ENCODE measurements at regions not wholly inside any gene's neighbourhood (a gene's known extent, or its start where the extent isn't known, plus 50 kb on each side); places are given as distances from the start of the nearest gene placed in this dataset.
"Not testable (repeated sequence)": the region's sequence is repeated elsewhere in the genome, so short reads cannot be mapped to it uniquely, and the experiment has no call there.

GRCh38 chr2:39897273-39897672, 118.2 kb upstream of the THUMPD2 start:
- Mint-ChIP-seq H3K27ac (no peak overlapping the region), H3K4me1 (no peaks in the 10 kb centered on the region), H3K36me3 (no peaks in the 10 kb centered on the region), H3K9me3 (no peaks in the 10 kb centered on the region), H3K27me3 (peaks cover 2% of the 10 kb centered on the region), H3K4me3 (no peak overlapping the region)
- ATAC-seq (ENCODE audit: low read depth) (no peak), DNase-seq (ENCODE audit: low spot score in 2 of 2) (no peak)

- Mint-ChIP-seq H3K36me3 (no peaks in the 10 kb centered on the region), H3K4me1 (no peaks in the 10 kb centered on the region), H3K27ac (no peak overlapping the region), H3K27me3 (no peaks in the 10 kb centered on the region), H3K4me3 (no peak overlapping the region), H3K9me3 (no peaks in the 10 kb centered on the region)
- no peak for ATAC-seq (ENCODE audit: low read depth)
- no peak for DNase-seq (ENCODE audit: low spot score in 2 of 2)
Measured at GRCh38 chr2:39894082-39894481, 115.0 kb upstream of the THUMPD2 start.

GRCh38 chr2:39893616-39894015, 114.6 kb upstream of the THUMPD2 start:
- DNase-seq (ENCODE audit: low spot score in 2 of 2) (no peak), ATAC-seq (ENCODE audit: low read depth) (no peak)
- H3K27ac Mint-ChIP-seq: no peak overlapping the region
- H3K9me3 Mint-ChIP-seq: no peaks in the 10 kb centered on the region
- H3K4me3 Mint-ChIP-seq: no peak overlapping the region
- no peaks in the 10 kb centered on the region for H3K4me1 Mint-ChIP-seq
- no peaks in the 10 kb centered on the region for H3K27me3 Mint-ChIP-seq
- H3K36me3 Mint-ChIP-seq: no peaks in the 10 kb centered on the region

GRCh38 chr2:39881948-39882347, 102.9 kb upstream of the THUMPD2 start:
- no peak for DNase-seq (ENCODE audit: low spot score in 2 of 2)
- H3K27me3 Mint-ChIP-seq: peaks cover 6% of the 10 kb centered on the region
- no peak overlapping the region for H3K4me3 Mint-ChIP-seq
- ATAC-seq (ENCODE audit: low read depth): no peak
- H3K27ac Mint-ChIP-seq: no peak overlapping the region
- H3K9me3 Mint-ChIP-seq: peaks cover 5% of the 10 kb centered on the region
- H3K4me1 Mint-ChIP-seq: no peaks in the 10 kb centered on the region
- no peaks in the 10 kb centered on the region for H3K36me3 Mint-ChIP-seq

- no peak for ATAC-seq (ENCODE audit: low read depth)
- no peak for DNase-seq (ENCODE audit: low spot score in 2 of 2)
- H3K9me3 Mint-ChIP-seq: peaks cover 5% of the 10 kb centered on the region
- no peaks in the 10 kb centered on the region for H3K4me1 Mint-ChIP-seq
- no peak overlapping the region for H3K4me3 Mint-ChIP-seq
- H3K27me3 Mint-ChIP-seq: peaks cover 6% of the 10 kb centered on the region
- no peak overlapping the region for H3K27ac Mint-ChIP-seq
- no peaks in the 10 kb centered on the region for H3K36me3 Mint-ChIP-seq
Measured at GRCh38 chr2:39881494-39881893, 102.4 kb upstream of the THUMPD2 start.

- not testable (repeated sequence) for H3K27me3 Mint-ChIP-seq; H3K4me1 Mint-ChIP-seq; DNase-seq (ENCODE audit: low spot score in 2 of 2); H3K36me3 Mint-ChIP-seq; H3K4me3 Mint-ChIP-seq; H3K27ac Mint-ChIP-seq; ATAC-seq (ENCODE audit: low read depth); H3K9me3 Mint-ChIP-seq
Measured at GRCh38 chr2:39879001-39879400, 99.9 kb upstream of the THUMPD2 start.

- Mint-ChIP-seq H3K36me3 (no peaks in the 10 kb centered on the region), H3K9me3 (peaks cover 5% of the 10 kb centered on the region), H3K4me3 (no peak overlapping the region), H3K4me1 (no peaks in the 10 kb centered on the region), H3K27ac (no peak overlapping the region), H3K27me3 (peaks cover 2% of the 10 kb centered on the region)
- DNase-seq (ENCODE audit: low spot score in 2 of 2) (no peak), ATAC-seq (ENCODE audit: low read depth) (no peak)
Measured at GRCh38 chr2:39875914-39876267, 96.8 kb upstream of the THUMPD2 start.

DNA sequence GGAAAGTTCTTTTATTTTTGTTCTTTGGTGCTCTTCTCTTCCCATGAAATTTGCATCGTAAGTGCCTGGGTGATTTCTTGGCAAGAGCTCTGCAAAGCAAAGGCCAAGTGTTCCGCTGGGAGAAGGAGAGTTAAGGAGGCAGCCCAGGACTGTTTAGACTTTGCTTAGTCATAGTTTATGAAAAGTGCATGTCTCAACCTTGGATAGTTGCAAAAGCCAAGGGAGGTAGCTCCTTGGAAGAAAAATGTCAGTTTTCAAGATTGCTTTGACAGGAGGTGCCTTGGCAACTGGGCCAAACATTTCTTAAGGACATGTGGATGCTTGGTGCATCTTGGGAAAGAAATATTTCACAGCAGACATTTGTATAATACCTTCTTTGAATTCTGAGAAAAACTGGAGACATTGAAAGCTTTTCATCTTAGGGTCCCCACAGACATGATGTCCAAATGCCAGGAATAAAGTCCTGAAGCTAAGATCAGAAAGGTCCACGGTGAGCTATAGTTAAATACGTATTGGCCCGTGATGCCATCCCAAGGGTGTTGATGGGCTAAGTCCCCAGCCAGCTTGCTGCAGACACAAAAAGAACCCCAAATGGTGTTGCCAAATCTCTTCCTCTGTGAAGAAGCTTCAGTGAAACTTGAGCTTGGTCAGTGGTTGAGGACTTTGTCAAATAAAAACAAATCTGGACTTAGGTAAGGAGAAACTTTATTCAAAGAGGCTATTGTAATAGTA, 96.3 kb upstream of the THUMPD2 start:
- Mint-ChIP-seq H3K4me1 (no peaks in the 10 kb centered on the region), H3K27ac (no peak overlapping the region), H3K27me3 (peaks cover 2% of the 10 kb centered on the region), H3K36me3 (no peaks in the 10 kb centered on the region), H3K9me3 (peaks cover 3% of the 10 kb centered on the region), H3K4me3 (no peak overlapping the region)
- ATAC-seq (ENCODE audit: low read depth): no peak
- no peak for DNase-seq (ENCODE audit: low spot score in 2 of 2)

GRCh38 chr2:39874236-39874635, 95.2 kb upstream of the THUMPD2 start:
- DNase-seq (ENCODE audit: low spot score in 2 of 2) (no peak), ATAC-seq (ENCODE audit: low read depth) (no peak)
- H3K27ac Mint-ChIP-seq: no peak overlapping the region
- peaks cover 2% of the 10 kb centered on the region for H3K27me3 Mint-ChIP-seq
- H3K9me3 Mint-ChIP-seq: peaks cover 3% of the 10 kb centered on the region
- H3K4me3 Mint-ChIP-seq: no peak overlapping the region
- no peaks in the 10 kb centered on the region for H3K4me1 Mint-ChIP-seq
- no peaks in the 10 kb centered on the region for H3K36me3 Mint-ChIP-seq

DNA sequence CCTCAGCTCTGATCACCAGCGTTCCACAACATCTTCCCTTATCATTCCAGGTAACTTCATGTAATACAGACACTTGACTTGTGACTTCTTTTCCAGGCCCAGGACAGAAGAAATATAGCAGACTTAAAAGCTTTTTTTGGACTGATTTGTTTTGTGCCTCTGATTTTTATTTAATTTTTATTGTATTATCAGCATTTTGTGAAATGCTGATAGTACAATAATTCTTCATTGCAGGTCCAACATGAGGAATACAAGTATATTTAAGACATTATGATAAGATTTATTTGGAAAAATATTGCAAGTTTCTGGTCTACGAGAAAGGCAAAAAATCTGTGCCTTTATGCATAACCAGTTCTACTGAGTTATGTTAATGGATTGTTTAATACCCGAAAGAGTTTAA, 94.5 kb upstream of the THUMPD2 start:
- Mint-ChIP-seq H3K4me1 (no peaks in the 10 kb centered on the region), H3K27me3 (peaks cover 4% of the 10 kb centered on the region), H3K36me3 (no peaks in the 10 kb centered on the region), H3K27ac (no peak overlapping the region), H3K4me3 (no peak overlapping the region), H3K9me3 (no peaks in the 10 kb centered on the region)
- no peak for ATAC-seq (ENCODE audit: low read depth)
- no peak for DNase-seq (ENCODE audit: low spot score in 2 of 2)

GRCh38 chr2:39872748-39873147, 93.7 kb upstream of the THUMPD2 start:
- peaks cover 4% of the 10 kb centered on the region for H3K27me3 Mint-ChIP-seq
- no peaks in the 10 kb centered on the region for H3K36me3 Mint-ChIP-seq
- ATAC-seq (ENCODE audit: low read depth): no peak
- H3K4me1 Mint-ChIP-seq: no peaks in the 10 kb centered on the region
- H3K27ac Mint-ChIP-seq: no peak overlapping the region
- no peaks in the 10 kb centered on the region for H3K9me3 Mint-ChIP-seq
- no peak overlapping the region for H3K4me3 Mint-ChIP-seq
- no peak for DNase-seq (ENCODE audit: low spot score in 2 of 2)

DNA sequence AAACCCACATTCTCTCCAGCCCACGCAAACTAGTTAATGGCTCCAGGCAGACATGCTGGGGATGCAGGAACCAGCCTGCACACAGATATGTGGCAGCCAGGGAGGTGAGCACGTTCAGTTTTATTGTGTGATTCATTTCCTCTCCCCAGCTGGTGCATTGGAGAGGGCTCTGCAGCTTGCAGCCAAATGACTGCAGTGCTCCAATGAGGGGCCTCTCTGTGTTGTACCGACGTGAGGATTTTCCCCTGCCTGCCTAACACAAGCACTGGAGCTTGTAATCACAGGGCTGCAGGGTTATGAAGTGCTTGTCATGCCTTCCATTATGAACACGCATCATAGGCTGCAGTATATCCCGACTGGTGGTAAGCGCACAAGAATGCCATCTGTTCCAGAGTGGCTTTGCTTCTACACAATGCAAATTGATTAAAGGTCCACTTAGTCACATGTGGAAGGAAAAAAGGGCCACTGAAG, 92.3 kb upstream of the THUMPD2 start:
- Mint-ChIP-seq H3K4me1 (no peaks in the 10 kb centered on the region), H3K27ac (no peak overlapping the region), H3K27me3 (peaks cover 2% of the 10 kb centered on the region), H3K36me3 (no peaks in the 10 kb centered on the region), H3K9me3 (no peaks in the 10 kb centered on the region), H3K4me3 (no peak overlapping the region)
- no peak for ATAC-seq (ENCODE audit: low read depth)
- no peak for DNase-seq (ENCODE audit: low spot score in 2 of 2)

- no peak overlapping the region for H3K27ac Mint-ChIP-seq
- no peaks in the 10 kb centered on the region for H3K9me3 Mint-ChIP-seq
- H3K4me1 Mint-ChIP-seq: no peaks in the 10 kb centered on the region
- no peak overlapping the region for H3K4me3 Mint-ChIP-seq
- no peaks in the 10 kb centered on the region for H3K36me3 Mint-ChIP-seq
- ATAC-seq (ENCODE audit: low read depth) (no peak), DNase-seq (ENCODE audit: low spot score in 2 of 2) (no peak)
- H3K27me3 Mint-ChIP-seq: peaks cover 2% of the 10 kb centered on the region
Measured at GRCh38 chr2:39870871-39871270, 91.8 kb upstream of the THUMPD2 start.

DNA sequence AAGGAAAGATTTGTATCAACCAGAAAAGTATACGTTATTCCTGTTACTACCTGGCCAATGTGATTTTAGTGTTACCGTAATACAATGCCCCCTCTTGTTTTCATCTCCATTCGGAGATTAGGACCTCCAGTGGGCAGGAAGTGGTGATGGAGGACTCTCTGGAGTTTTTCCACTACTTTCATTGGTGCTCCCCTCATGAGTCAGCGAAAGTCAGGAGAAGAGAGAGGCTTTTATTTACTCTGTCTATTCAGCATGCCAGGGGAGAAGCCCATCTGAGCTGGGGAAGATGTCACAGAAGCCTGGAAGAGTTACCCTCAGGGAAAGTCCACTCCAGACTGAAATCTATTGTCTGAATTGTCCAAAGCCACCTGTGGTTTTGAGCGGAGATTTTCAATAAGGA, 88.2 kb upstream of the THUMPD2 start:
- no peak for ATAC-seq (ENCODE audit: low read depth)
- Mint-ChIP-seq H3K27ac (no peak overlapping the region), H3K9me3 (peaks cover 4% of the 10 kb centered on the region), H3K27me3 (peaks cover 2% of the 10 kb centered on the region), H3K36me3 (peaks cover 1% of the 10 kb centered on the region), H3K4me1 (no peaks in the 10 kb centered on the region), H3K4me3 (no peak overlapping the region)
- no peak for DNase-seq (ENCODE audit: low spot score in 2 of 2)

DNA sequence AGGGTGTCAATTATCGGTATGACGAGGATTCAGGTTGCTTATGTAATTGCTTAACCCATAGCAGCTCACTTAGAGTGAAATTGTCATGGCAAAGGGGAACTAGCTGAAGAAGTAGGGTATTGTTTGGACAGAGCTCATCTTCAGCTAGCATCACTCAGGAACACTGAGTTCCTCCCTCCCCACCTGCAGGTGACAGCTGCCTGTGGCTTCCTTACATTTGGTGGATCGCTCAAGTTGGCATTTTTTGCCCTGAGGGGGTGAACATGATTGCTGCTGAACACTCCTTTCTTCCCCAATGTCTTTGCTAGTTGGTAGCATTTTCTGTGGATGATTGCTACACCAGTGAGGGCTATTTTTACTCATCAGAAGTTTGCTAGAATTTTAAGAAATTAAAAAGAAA, 86.7 kb upstream of the THUMPD2 start:
- Mint-ChIP-seq H3K4me1 (no peaks in the 10 kb centered on the region), H3K9me3 (peaks cover 4% of the 10 kb centered on the region), H3K4me3 (no peak overlapping the region), H3K36me3 (peaks cover 1% of the 10 kb centered on the region), H3K27ac (no peak overlapping the region), H3K27me3 (peaks cover 2% of the 10 kb centered on the region)
- DNase-seq (ENCODE audit: low spot score in 2 of 2) (no peak), ATAC-seq (ENCODE audit: low read depth) (no peak)
